ENCODE measurements at regions not wholly inside any gene's neighbourhood (a gene's known extent, or its start where the extent isn't known, plus 50 kb on each side); places are given as distances from the start of the nearest gene placed in this dataset.

DNA sequence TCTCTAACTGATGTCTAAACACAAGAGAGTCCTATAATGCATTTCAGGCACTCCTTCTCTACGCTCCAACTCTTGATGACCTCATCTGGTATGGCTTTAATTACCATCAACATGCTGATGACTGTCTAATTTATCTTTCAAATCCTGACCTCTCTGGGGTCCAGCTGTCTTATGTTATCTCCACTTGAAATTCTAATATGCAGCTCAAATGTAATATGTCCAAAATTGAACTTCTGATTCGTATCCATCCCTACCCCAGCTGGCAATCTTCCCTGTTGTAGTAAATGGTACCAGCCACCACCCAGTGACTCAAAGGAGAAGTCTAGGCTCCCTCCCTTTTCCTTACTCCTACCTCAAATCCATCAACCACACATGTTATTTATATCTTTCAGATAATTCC lies 288.0 kb upstream of the SLC10A2 start:
- no peak overlapping the region for H3K4me3 ChIP-seq (ENCODE audit: low read length)
- H3K36me3 ChIP-seq (ENCODE audit: insufficient read depth, low read length): no peaks in the 10 kb centered on the region
- H3K4me1 ChIP-seq (ENCODE audit: control insufficient read depth, insufficient read depth, low read length): peaks cover 14% of the 10 kb centered on the region
- no peaks in the 10 kb centered on the region for H3K9me3 ChIP-seq (replicated peaks; ENCODE audit: low read length)
- H3K27me3 ChIP-seq (ENCODE audit: control insufficient read depth, insufficient read depth, low read length): no peaks in the 10 kb centered on the region
- no peak overlapping the region for H3K9ac ChIP-seq (ENCODE audit: low read depth, low read length)
- H3K4me2 ChIP-seq (ENCODE audit: low read length): no peak overlapping the region

DNA sequence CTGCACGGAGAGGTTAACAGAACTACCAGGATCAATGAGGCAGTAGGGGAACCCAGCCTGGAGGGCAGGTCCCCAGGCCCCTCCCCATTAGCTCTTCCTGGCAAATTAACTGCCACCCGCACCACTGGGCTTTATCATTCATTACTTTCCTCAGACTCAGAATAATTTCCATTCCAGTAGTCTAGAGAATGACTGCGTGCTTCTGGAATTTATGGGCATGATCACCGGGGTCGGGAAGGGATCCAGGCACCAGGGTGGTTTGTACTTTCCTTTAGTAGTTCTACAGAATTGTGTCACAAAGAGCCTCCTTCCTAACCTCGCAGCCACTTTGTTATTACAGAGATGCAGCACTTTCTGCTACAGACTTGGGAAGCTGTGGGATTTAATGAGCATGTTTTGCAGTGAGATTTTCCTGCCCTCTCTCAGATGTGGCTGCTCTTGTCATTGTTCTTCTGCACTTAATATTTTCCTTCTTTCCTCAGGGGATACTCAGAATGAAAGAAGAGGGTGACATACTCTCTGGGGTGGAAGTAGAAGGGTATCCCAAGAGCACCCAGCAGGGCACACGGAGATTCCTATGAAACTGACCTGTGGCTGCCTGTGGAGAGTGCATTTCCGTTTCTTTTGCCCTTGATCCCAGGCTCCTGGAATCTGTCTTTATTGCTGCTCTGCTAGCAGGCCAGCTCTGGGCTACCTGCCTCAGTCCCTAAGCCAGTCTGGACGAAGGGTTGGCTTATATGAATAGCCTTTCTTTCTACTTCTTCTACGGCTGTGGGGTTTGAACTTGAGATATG lies 285.0 kb upstream of the SLC10A2 start:
- Histone ChIP-seq H3K36me3 (ENCODE audit: insufficient read depth, low read length) (no peaks in the 10 kb centered on the region), H3K4me2 (ENCODE audit: low read length) (peak overlapping the region; percentile 59), H3K4me3 (ENCODE audit: low read length) (no peak overlapping the region), H3K9ac (ENCODE audit: low read depth, low read length) (no peak overlapping the region), H3K9me3 (replicated peaks; ENCODE audit: low read length) (no peaks in the 10 kb centered on the region), H3K27me3 (ENCODE audit: control insufficient read depth, insufficient read depth, low read length) (no peaks in the 10 kb centered on the region), H3K4me1 (ENCODE audit: control insufficient read depth, insufficient read depth, low read length) (peaks cover 14% of the 10 kb centered on the region)

DNA sequence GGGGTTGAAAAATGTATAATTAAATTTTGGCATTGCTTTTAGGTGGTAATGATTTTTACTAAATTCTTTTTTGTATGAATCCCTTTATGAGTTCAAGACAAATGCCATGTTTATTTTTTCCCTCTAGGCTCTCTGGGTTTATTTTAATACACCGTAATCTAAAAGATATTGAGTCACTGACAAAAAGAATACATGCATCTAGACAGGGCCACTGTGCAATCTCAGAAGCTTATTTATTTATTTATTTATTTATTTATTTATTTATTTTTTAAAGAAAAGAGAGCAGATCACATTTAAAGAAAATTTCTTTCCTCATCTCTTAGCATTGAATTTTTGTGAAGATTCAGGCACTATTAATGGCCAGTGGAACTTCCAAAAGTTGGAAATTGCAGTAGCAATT lies 283.9 kb upstream of the SLC10A2 start:
- H3K9ac ChIP-seq (ENCODE audit: low read depth, low read length): no peak overlapping the region
- H3K27me3 ChIP-seq (ENCODE audit: control insufficient read depth, insufficient read depth, low read length): no peaks in the 10 kb centered on the region
- no peaks in the 10 kb centered on the region for H3K9me3 ChIP-seq (replicated peaks; ENCODE audit: low read length)
- H3K4me3 ChIP-seq (ENCODE audit: low read length): no peak overlapping the region
- H3K4me1 ChIP-seq (ENCODE audit: control insufficient read depth, insufficient read depth, low read length): peaks cover 14% of the 10 kb centered on the region
- no peak overlapping the region for H3K4me2 ChIP-seq (ENCODE audit: low read length)
- no peaks in the 10 kb centered on the region for H3K36me3 ChIP-seq (ENCODE audit: insufficient read depth, low read length)

DNA sequence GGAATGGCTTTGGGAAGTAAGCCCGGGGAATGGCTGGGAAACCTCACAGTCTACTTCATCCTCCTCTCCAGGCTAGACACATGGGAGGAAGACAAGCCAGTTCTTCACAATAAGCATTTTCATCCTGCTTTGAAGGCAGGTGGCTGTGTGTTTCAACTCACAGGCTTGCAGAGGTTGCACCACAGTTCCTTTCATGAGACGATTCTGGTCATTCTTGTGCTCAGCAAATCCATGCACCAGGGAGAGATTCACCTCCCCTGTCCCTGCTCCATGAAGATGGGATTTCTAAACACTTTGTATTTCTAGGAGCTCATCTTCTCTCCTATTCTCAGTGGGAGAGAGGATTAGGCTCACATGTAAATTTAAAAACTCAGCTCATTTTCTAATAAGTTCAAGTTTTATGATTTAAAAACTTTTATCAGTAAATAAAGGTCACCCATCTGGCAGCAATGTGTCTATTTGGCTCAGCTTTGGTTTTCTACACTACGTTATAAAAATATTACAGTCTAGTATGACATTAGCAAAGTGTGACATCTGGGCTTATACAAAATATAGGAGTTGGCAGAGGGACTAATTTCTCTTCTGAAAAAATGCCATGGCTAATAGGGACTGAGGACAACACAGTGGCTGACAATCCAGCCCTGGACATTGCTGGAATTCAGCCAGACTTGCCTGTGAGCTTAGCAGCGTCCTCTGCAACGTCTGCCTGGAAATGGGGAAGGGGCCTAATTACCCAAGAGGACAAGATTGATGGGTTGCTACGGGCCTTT lies 283.2 kb upstream of the SLC10A2 start:
- Histone ChIP-seq H3K9ac (ENCODE audit: low read depth, low read length) (no peak overlapping the region), H3K9me3 (replicated peaks; ENCODE audit: low read length) (no peaks in the 10 kb centered on the region), H3K36me3 (ENCODE audit: insufficient read depth, low read length) (no peaks in the 10 kb centered on the region), H3K27me3 (ENCODE audit: control insufficient read depth, insufficient read depth, low read length) (no peaks in the 10 kb centered on the region), H3K4me3 (ENCODE audit: low read length) (no peak overlapping the region), H3K4me1 (ENCODE audit: control insufficient read depth, insufficient read depth, low read length) (peaks cover 14% of the 10 kb centered on the region), H3K4me2 (ENCODE audit: low read length) (no peak overlapping the region)

DNA sequence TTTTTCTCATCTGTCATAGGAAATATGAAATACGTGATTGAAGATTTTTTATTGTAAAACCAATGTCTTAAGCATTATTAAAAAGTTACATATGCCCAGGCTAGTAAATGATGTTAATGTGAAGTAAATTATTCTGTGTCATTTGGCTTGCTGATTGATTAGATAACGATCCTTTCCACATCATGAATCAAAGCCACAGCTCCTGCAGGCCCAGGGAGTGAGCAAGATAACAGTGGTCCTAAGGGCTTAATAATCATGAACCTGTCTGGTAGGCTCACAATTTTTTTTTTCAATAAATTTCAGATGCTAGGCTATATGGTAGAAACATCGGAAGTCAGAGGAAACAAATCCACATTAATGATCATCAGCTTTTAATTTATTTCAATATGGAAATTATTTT lies 269.0 kb upstream of the SLC10A2 start:
- no peaks in the 10 kb centered on the region for H3K4me1 ChIP-seq (ENCODE audit: control insufficient read depth, insufficient read depth, low read length)
- H3K4me2 ChIP-seq (ENCODE audit: low read length): no peak overlapping the region
- H3K27me3 ChIP-seq (ENCODE audit: control insufficient read depth, insufficient read depth, low read length): no peaks in the 10 kb centered on the region
- H3K4me3 ChIP-seq (ENCODE audit: low read length): no peak overlapping the region
- no peaks in the 10 kb centered on the region for H3K36me3 ChIP-seq (ENCODE audit: insufficient read depth, low read length)
- no peak overlapping the region for H3K9ac ChIP-seq (ENCODE audit: low read depth, low read length)
- no peaks in the 10 kb centered on the region for H3K9me3 ChIP-seq (replicated peaks; ENCODE audit: low read length)

DNA sequence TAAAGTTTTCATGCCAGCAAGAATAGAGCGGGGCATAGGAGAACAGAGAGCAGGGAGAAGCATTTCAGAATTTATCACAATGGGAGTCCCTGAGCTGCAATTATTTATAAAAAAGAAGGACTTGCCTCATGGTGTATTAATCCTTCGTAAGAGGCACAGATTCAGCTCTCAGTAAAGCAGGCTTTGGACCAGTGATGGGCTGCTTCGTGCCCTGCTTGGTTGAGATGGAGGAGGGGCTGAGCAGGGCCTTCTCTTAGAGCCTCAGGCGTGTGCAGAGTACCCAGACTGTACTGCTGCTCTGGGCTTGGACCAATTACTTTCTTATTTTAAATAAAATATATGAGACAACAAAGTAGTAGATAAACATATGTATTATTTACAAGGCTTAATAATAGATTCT lies 265.7 kb upstream of the SLC10A2 start:
- Histone ChIP-seq H3K4me2 (ENCODE audit: low read length) (no peak overlapping the region), H3K9me3 (replicated peaks; ENCODE audit: low read length) (no peaks in the 10 kb centered on the region), H3K27me3 (ENCODE audit: control insufficient read depth, insufficient read depth, low read length) (no peaks in the 10 kb centered on the region), H3K9ac (ENCODE audit: low read depth, low read length) (no peak overlapping the region), H3K4me3 (ENCODE audit: low read length) (no peak overlapping the region), H3K4me1 (ENCODE audit: control insufficient read depth, insufficient read depth, low read length) (no peaks in the 10 kb centered on the region), H3K36me3 (ENCODE audit: insufficient read depth, low read length) (no peaks in the 10 kb centered on the region)

DNA sequence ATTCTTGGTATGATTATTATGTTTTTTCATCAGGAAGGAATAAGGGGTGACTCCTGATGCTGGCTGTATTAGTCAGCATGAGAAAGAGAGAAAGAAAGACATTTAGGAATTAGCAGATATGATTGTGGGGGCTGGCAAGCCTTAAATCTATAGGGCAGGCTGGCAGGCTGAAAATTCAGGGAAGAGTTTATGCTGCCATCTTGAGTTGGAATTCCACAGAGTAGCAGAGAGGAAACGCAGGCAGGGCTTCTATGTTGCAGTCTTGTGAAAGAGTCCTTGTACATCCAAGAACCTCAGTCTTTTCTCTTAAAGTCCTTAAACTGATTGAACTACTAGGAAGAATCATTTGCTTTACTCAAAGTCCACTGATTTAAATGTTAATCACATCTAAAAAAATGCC lies 262.7 kb upstream of the SLC10A2 start:
- no peak overlapping the region for H3K4me3 ChIP-seq (ENCODE audit: low read length)
- no peaks in the 10 kb centered on the region for H3K36me3 ChIP-seq (ENCODE audit: insufficient read depth, low read length)
- no peak overlapping the region for H3K9ac ChIP-seq (ENCODE audit: low read depth, low read length)
- no peaks in the 10 kb centered on the region for H3K27me3 ChIP-seq (ENCODE audit: control insufficient read depth, insufficient read depth, low read length)
- no peaks in the 10 kb centered on the region for H3K4me1 ChIP-seq (ENCODE audit: control insufficient read depth, insufficient read depth, low read length)
- no peaks in the 10 kb centered on the region for H3K9me3 ChIP-seq (replicated peaks; ENCODE audit: low read length)
- no peak overlapping the region for H3K4me2 ChIP-seq (ENCODE audit: low read length)

DNA sequence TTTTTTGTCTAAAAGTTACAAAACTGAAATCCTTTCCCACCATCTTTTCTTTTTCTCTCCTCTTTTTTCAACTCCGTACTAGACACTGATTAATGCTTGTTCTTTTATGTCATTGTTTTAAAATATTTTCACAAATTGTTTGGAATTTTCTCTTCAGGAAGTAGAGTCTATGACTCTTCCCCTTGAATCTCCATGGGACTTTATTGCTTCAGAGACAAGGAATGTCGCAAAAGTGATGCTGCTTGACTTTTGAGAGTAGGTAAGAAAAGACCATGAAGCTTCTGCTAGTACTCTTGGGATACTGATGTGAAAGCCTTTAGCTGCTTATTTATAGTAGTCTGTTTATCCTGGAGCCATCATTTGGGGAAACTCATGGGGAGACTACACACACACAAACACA lies 260.1 kb upstream of the SLC10A2 start:
- H3K4me3 ChIP-seq (ENCODE audit: low read length): no peak overlapping the region
- H3K4me1 ChIP-seq (ENCODE audit: control insufficient read depth, insufficient read depth, low read length): no peaks in the 10 kb centered on the region
- no peaks in the 10 kb centered on the region for H3K9me3 ChIP-seq (replicated peaks; ENCODE audit: low read length)
- H3K9ac ChIP-seq (ENCODE audit: low read depth, low read length): no peak overlapping the region
- no peaks in the 10 kb centered on the region for H3K36me3 ChIP-seq (ENCODE audit: insufficient read depth, low read length)
- H3K27me3 ChIP-seq (ENCODE audit: control insufficient read depth, insufficient read depth, low read length): no peaks in the 10 kb centered on the region
- H3K4me2 ChIP-seq (ENCODE audit: low read length): no peak overlapping the region

DNA sequence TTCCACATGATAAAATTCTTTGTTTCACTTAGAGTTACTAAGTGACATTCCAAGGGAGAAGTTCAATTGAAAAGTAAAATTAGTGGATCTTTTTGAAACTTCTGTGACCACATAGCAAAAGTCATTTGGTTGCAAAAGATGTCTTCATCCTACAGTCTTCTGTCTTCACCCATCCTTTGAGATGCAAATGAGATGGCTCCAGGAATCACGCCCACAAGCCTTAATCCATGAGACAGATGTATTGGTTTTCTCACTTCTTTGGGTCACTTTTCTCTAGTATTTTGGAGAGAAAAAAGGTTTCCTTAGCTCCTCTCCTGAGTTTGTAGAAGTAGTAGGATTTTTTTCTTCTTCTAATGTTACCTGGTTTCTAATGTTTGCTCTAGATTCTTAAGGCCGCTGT lies 259.5 kb upstream of the SLC10A2 start:
- Histone ChIP-seq H3K36me3 (ENCODE audit: insufficient read depth, low read length) (no peaks in the 10 kb centered on the region), H3K9ac (ENCODE audit: low read depth, low read length) (no peak overlapping the region), H3K27me3 (ENCODE audit: control insufficient read depth, insufficient read depth, low read length) (no peaks in the 10 kb centered on the region), H3K9me3 (replicated peaks; ENCODE audit: low read length) (no peaks in the 10 kb centered on the region), H3K4me1 (ENCODE audit: control insufficient read depth, insufficient read depth, low read length) (no peaks in the 10 kb centered on the region), H3K4me3 (ENCODE audit: low read length) (no peak overlapping the region), H3K4me2 (ENCODE audit: low read length) (no peak overlapping the region)

DNA sequence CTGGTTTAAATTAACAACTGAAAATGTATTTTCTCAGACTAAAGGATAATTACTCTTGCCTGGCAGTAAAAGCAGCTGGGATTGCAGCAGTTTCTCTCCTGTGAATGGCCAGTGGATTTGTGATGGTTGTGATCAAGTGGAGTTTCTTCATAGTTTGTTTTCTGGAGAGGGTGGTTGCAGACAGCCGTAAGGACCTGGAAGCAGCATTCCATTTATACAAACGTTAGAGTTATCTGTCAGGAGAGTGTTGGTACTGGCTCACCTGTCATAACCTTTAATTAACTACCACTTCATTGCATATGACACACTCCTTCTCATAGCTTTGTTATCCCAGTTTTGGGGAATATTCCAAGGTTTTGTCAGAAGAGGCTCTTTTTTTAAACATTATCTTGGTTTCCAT lies 258.4 kb upstream of the SLC10A2 start:
- H3K4me3 ChIP-seq (ENCODE audit: low read length): no peak overlapping the region
- H3K36me3 ChIP-seq (ENCODE audit: insufficient read depth, low read length): no peaks in the 10 kb centered on the region
- no peaks in the 10 kb centered on the region for H3K9me3 ChIP-seq (replicated peaks; ENCODE audit: low read length)
- H3K27me3 ChIP-seq (ENCODE audit: control insufficient read depth, insufficient read depth, low read length): no peaks in the 10 kb centered on the region
- no peak overlapping the region for H3K4me2 ChIP-seq (ENCODE audit: low read length)
- H3K9ac ChIP-seq (ENCODE audit: low read depth, low read length): no peak overlapping the region
- no peaks in the 10 kb centered on the region for H3K4me1 ChIP-seq (ENCODE audit: control insufficient read depth, insufficient read depth, low read length)

DNA sequence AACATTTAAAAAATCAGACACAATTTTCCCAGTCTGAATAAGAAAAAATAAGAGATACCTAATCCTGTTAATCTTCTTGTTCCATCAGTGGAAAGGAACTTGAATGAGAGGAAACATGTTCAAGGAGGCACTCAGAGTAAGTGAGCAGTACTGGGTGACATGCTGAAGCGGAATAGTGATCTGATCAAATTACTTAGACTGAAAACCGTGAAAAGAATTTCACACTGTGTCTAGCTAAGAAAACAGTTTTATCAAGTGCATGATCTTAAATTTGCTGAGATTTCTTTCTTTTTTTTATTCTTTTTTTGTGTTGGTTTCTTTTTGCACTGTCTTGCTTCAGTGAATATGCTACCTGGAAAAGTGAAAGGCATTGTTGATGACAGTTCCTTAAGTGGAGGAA lies 249.5 kb upstream of the SLC10A2 start:
- no peaks in the 10 kb centered on the region for H3K4me1 ChIP-seq (ENCODE audit: control insufficient read depth, insufficient read depth, low read length)
- no peaks in the 10 kb centered on the region for H3K36me3 ChIP-seq (ENCODE audit: insufficient read depth, low read length)
- no peak overlapping the region for H3K9ac ChIP-seq (ENCODE audit: low read depth, low read length)
- H3K4me3 ChIP-seq (ENCODE audit: low read length): no peak overlapping the region
- H3K9me3 ChIP-seq (replicated peaks; ENCODE audit: low read length): no peaks in the 10 kb centered on the region
- H3K27me3 ChIP-seq (ENCODE audit: control insufficient read depth, insufficient read depth, low read length): no peaks in the 10 kb centered on the region
- no peak overlapping the region for H3K4me2 ChIP-seq (ENCODE audit: low read length)

DNA sequence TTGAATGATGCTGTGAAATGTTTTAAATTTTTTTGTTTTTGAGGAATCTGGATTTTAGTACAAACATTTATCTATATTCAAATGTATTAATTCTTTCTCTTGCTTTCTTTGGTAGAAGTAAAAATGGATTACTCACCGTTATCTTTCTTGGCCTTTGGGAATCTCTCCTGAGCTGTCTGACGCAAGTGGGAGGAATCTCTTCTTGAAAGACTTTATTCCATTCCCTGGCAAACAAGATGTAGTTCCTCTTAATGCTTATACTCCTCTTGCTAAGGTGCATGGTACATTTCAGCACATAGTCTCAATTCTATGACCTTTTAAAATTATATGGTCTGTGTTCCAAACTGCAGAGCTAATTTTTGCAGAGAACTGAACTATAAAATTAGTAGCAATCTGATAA lies 246.2 kb upstream of the SLC10A2 start:
- Histone ChIP-seq H3K4me1 (ENCODE audit: control insufficient read depth, insufficient read depth, low read length) (peaks cover 3% of the 10 kb centered on the region), H3K27me3 (ENCODE audit: control insufficient read depth, insufficient read depth, low read length) (no peaks in the 10 kb centered on the region), H3K9me3 (replicated peaks; ENCODE audit: low read length) (no peaks in the 10 kb centered on the region), H3K36me3 (ENCODE audit: insufficient read depth, low read length) (no peaks in the 10 kb centered on the region), H3K4me3 (ENCODE audit: low read length) (no peak overlapping the region), H3K4me2 (ENCODE audit: low read length) (no peak overlapping the region), H3K9ac (ENCODE audit: low read depth, low read length) (no peak overlapping the region)

Data from skeletal muscle satellite cell (primary cell).